ENCODE measurements at regions not wholly inside any gene's neighbourhood (a gene's known extent, or its start where the extent isn't known, plus 50 kb on each side); places are given as distances from the start of the nearest gene placed in this dataset.
"Not testable (repeated sequence)": the region's sequence is repeated elsewhere in the genome, so short reads cannot be mapped to it uniquely, and the experiment has no call there.

DNA sequence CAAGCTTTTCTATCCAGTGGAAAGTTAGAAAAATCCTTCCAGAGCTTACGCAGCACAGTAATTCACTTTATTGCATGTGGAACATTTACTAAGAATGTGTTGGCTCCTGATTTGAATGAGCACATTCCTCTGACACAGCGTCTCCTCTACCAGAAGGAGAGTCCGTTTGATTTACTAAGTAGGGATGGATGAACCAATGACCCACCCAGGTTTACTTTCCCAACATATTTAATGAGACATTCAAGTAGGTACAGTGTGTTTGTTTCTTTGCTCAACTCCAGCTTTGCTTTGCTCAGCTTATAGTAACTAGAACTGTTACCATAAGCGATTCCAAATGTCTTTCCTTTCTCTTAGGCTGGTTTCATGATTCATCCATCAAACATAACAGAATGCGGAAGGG, 161.7 kb downstream of the SMARCA1 start:
- DNase-seq (ENCODE audit: low read depth in 3 of 3) = no peak

DNA sequence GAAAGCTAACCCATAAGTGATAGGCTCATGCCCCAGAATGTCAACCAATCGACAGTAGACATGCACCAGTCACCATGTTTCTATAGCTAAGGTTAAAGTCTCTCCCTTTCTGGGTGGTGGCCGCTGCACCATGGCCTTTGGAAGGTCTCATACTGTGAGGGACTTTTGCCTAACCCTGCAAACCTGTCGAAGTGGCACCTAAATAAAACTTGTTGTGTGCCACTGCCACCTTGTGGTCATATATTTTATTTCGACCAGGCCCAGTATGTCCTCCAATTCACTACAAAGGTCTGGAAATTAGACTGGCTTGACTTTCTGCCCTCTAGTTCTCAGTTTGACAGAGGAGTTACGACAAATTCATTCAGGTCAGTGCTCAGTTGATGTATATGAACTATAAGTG, 163.1 kb downstream of the SMARCA1 start:
- peak; percentile 1 to 21 (median 7) for DNase-seq (ENCODE audit: low read depth in 3 of 3)

DNA sequence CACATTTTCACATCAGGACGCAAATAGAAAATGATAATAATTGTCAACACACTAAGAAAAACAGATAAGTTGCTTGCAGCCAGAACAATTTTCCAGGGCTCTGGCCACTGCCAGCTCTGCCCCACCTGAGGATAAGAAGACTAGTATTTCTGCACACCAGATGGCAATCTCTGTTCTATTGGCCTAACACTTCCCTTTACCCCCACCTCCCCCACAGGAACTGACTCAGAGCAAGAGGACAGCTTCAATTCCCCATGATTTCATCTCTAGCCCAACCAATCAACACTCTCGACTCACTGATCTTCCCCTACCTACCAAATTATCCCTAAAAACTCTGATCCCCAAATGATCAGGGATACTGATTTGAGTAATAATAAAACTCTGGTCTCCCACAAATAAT, 164.0 kb downstream of the SMARCA1 start:
- no peak for DNase-seq (ENCODE audit: low read depth in 3 of 3)

DNA sequence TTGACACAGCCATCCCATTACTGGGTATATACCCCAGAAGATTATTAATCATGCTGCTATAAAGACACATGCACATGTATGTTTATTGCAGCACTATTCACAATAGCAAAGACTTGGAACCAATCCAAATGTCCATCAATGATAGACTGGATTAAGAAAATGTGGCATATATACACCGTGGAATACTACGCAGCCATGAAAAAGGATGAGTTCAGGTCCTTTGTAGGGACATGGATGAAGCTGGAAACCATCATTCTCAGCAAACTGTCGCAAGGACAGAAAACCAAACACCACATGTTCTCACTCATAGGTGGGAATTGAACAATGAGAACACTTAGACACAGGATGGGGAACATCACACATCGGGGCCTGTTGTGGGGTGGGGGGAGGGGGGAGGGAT, 165.9 kb downstream of the SMARCA1 start:
- not testable (repeated sequence) for DNase-seq (ENCODE audit: low read depth in 3 of 3)

DNA sequence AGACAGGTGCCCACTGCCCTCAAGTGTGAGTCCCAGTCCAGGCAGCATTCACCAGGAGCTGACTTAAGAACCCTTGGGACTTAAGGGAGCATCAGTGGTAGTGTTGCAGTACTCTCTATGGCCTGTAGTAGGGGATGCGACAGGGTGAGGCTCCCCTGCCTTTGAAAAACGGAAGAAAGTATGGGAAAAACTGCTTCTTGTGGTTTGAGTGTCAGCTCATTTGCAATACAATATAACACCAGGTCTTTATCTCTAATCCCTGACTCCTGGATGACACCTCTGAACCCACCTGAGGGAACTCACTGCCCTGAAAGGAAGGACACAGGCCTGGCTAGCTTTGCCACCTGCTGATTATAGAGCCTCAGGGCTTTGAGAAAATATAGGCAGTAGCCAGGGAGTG, 176.0 kb downstream of the SMARCA1 start:
- no peak for DNase-seq (ENCODE audit: low read depth in 3 of 3)

DNA sequence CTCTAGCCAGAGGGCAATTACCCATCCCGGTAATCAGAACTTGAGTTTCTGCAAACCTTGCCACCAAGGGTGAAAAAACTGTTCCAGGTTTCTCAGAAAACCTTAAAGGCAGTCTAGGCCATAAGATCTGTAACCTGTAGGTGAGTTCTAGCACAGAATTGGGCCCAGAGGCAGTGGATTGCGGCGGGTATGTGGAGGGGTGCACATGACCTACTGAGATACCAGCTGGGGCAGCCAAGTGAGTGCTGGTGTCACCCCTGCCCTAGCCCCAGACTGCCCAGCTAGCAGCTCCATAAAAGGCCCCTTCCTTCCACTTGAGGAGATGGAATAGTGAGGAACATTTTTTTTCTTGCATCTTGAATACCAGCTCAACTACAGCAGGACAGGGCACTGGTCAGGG, 176.7 kb downstream of the SMARCA1 start:
- no peak for DNase-seq (ENCODE audit: low read depth in 3 of 3)

DNA sequence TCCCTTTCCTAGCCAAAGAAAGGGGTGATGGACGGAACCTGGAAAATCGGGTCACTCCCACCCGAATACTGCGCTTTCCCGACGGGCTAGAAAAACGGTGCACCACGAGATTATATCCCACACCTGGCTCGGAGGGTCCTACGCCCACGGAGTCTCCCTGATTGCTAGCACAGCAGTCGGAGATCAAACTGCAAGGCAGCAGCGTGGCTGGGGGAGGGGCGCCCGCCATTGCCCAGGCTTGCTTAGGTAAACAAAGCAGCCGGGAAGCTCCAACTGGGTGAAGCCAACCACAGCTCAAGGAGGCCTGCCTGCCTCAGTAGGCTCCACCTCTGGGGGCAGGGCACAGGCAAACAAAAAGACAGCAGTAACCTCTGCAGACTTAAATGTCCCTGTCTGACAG, 186.0 kb downstream of the SMARCA1 start:
- not testable (repeated sequence) for DNase-seq (ENCODE audit: low read depth in 3 of 3)

DNA sequence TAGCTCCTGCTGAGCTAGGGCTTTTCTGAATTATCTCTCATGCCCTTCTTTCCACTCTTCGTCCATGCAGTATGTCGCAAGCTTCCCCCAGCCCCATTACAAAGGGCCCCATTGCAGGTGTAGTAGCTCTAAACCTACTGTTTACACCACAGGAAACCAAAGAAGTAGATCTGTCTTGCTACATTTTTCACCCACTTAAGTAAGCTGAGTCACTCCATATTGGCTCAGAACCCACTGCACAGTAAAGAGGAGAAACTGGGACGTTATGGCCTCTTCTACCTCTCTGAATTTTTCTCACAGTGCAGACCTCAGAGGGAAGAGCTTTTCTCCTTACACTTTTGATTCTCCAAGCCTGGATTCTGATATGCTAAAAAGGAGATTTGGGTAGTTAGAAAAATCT, 200.2 kb downstream of the SMARCA1 start:
- no peak for DNase-seq (ENCODE audit: low read depth in 3 of 3)

DNA sequence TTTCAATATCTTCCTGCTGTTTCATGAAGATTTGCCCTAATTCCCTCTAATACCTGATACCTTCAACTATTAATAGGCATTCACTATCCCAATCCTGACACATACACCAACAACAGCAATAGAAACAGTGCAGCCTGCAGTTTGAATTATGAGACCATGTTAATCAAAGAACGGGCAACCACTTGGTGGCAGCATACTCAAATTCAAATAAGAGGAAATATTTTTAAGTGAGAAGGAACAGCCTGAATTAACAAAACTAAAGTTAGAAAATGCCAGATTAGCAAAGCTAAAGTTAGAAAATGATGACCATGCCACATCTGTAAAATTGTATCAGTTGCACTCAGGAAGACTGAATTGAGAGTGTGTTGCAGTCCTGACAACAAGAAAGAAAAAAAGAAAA, 204.9 kb downstream of the SMARCA1 start:
- DNase-seq (ENCODE audit: low read depth in 3 of 3) = no peak

DNA sequence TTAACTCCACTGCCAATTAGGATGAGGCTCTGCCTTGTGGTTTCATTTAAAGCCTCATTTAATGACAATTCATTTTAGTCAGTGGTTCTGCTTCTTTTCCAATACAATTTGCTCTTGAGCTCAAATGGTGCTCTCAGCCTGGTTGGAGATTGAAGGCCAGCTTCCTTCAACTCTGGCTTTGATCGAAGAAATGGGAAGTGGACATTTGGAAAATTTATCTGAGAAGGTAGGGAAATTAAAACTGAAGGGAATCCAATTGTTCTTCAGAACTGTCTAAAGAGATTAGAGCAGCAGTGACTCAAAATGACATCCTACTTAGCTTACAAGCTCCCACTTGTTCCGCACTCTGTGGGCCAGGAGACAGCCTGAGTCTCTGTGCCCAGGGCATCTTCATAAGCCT, 206.8 kb downstream of the SMARCA1 start:
- no peak for DNase-seq (ENCODE audit: low read depth in 3 of 3)

DNA sequence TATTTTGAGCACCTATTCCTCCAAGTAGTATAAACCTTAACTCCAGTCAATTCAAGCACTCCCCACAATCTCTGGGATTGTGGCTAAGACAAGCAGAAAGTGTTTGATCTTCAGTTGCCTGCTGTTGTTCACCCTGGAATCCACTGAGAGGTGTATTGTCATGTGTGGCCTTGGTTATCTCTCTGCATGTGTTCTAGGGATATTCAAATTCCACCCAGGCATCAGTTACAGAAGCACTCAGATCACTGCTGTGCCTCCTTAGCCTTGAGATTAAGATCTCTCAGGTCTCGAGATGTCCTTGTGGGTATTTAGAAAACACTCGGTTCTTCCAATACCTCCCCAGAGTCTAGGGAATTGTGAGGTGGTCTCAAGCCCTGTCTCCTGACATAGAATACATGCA, 213.3 kb downstream of the SMARCA1 start:
- DNase-seq (ENCODE audit: low read depth in 3 of 3) = no peak

DNA sequence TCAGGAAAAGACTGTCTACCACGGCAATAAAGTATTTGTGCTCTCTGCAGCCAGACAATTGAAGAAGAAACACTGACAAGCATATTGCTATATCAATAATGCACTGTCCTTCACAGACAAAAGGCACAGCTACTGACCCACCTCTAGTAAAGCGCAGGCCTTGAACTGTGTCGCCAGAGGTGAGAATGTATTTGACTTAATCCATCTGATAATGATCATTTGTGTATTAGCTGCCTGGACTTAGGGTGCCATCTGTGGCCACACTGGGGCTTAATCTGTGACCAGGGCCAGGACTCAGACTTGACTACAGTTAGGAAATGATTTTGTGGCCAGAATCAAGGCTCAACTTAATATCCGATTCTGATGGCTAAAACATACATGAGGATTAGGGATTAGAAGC, 260.4 kb downstream of the SMARCA1 start:
- DNase-seq (ENCODE audit: low read depth in 3 of 3) = no peak

DNA sequence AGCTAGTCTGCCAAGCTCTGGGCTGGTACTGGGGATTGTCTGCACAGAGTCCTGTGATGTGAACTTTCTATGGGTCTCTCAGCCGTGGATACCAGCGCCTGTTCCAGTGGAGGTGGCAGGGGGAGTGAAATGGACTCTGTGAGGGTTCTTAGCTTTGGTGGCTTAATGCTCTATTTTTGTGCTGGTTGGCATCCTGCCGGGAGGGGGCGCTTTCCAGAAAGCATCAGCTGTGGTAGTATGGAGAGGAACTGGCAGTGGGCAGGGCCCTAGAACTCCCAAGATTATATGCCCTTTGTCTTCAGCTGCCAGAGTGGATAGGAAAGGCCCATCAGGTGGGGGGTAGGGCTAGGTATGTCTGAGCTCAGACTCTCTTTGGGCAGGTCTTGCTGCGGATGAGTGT, 267.8 kb downstream of the SMARCA1 start:
- DNase-seq (ENCODE audit: low read depth in 3 of 3) = not testable (repeated sequence)

DNA sequence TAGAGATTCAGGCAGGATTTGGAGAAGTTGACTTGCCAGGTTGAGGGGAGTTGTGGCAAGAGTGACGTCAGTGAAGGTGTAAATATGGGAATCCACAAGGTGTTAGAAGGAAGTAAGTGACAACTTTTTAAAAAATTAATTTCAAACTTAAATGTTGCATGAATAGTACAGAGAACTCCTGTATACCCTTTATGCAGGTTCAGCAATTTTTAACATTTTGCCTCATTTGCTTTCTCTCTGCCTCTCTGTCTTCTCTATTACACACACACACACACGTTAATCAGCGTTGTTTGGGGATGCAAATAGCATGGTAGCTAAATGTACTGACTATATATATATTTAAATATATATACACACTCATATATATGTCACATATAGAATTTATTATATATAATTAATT, 273.7 kb downstream of the SMARCA1 start:
- DNase-seq (ENCODE audit: low read depth in 3 of 3) = no peak

DNA sequence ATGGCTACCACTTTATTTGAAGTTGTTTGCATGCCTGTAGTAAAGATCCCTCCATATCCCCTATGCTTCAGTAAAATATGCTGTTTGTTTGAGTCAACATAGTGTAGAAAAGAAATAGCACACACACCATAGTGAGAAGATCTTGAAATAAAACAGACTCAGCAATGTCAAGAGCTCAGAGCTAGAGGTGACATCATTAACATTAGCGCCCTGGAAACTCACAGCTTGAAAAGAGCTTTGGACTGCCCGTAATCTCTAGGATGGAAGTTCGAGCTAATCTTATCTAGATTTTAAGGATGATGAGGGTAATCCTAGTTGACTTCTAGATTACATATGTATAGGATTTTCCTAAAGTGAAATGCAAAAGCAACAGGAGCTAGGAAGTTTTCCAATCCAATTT, 275.6 kb downstream of the SMARCA1 start:
- DNase-seq (ENCODE audit: low read depth in 3 of 3) = no peak

DNA sequence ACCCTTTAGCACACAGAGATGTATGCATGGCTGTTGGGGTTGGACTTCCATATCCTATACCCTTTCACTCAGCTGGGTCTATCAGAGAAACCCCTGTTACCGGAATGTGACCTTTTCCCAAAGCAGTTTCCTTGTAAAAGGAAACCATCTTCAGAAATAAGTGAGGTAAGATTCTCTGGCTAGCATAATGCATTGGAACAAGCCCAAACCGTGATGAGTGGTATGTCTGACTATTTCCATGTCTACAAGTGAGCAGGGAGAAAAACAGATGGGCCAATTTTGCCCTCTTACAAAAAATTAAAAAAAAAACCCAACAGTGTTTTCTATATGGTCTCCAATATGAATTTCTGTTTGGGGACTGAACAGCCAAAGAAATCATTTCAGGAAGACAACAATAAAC, 283.9 kb downstream of the SMARCA1 start:
- no peak for DNase-seq (ENCODE audit: low read depth in 3 of 3)

DNA sequence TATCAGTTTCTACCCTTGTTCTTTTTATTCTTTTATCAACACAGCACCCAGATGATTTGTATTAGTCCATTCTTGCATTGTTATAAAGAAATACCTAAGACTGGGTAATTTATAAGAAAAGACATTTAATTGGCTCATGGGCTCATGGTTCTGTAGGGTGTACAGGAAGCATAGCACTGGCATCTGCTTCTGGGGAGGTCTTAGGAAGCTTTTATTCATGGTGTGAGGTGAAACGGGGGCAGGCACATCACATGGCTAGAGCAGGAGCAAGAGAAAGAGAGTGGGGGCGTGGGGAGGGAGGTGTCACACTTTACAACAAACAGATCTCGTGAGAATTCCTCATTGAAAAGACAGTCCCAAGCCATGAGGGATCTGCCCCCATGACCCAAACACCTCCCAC, 285.3 kb downstream of the SMARCA1 start:
- DNase-seq (ENCODE audit: low read depth in 3 of 3) = no peak

DNA sequence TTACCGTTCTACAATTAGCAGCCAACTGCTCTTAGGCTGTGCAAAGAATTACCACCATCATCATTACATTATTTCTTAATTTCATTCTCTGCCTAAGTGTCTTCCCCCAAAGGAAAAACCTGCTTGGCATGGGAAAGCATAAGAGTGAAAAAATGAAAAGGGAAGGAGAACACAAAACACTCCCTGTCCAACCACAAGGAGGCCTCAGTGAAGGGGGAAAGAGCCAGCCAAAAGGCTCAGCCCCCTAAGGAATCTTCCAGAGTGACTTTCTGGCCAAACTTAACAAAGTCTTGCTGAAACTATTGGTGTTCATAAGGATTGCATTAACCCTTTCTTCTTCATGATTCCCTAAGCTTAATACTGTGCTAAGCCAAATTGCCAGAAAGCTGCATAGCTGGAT, 287.4 kb downstream of the SMARCA1 start:
- no peak for DNase-seq (ENCODE audit: low read depth in 3 of 3)

DNA sequence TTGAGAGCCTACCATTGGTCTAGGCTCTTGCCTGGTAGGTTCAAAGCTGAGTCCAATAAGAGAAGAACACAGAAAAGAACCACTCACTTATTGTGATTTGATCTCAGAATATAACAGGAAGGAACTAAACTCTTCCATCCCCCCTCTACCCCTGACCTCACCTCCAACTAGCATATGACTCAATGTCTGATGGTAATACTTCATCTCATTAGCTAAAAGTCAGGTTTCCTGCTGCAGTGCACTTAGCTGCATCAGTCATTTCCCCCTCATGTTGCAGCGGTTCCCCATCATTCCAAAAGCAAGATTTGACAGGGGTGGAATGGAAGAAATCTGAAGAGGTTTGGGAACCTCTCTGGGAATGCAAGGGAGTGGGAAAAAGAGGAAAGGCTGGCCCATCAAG, 289.5 kb downstream of the SMARCA1 start:
- no peak for DNase-seq (ENCODE audit: low read depth in 3 of 3)

DNA sequence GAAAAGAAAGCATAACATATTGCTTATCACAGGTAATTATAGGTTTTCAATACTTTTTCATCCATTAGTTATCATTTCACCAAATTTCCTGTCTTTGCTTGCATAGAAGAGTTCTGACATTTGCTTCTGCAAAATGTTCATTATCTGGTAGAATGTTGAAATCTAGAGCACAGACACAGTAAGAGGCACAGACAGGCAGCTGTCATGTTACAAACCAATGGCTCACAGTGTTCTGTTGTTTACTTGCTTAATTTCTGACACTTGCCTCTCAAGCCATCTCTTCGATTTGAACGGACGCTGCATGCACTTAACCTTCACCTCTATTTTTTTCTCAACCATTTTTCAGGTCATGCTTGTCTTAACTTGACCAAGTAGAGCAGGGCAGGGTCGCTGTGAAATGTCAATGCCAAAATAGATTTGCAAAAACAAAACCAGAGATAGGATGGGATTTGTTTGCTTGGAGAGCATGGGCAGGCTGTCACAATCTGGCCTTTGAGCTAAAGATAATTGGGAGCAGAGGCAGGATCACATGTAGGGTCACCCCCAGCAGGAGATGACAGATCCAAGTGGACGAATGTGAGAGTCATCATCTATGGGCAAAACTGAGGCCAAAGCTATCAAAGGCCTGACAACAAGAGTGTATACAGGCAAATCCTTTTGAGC, 292.3 kb downstream of the SMARCA1 start:
- no peak for DNase-seq (ENCODE audit: low read depth in 3 of 3)

DNA sequence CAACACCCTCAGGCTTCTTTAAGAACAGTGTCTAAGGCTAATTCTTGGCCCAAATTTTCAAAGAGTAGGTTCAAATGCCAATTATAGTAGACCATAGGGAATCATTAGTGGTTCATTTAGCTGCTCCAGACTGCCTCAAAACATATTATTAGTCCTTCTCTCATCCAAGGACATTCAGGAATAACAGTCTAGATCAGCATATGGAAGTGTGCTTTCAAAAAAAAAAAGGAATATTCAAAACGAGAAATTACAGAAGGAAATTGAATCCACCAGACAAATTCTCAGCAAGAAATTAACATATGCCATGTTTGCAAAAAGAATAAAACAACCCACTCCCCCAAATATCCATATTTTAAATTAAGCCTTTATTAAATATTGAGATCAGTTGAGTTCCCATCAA, 293.1 kb downstream of the SMARCA1 start:
- no peak for DNase-seq (ENCODE audit: low read depth in 3 of 3)

DNA sequence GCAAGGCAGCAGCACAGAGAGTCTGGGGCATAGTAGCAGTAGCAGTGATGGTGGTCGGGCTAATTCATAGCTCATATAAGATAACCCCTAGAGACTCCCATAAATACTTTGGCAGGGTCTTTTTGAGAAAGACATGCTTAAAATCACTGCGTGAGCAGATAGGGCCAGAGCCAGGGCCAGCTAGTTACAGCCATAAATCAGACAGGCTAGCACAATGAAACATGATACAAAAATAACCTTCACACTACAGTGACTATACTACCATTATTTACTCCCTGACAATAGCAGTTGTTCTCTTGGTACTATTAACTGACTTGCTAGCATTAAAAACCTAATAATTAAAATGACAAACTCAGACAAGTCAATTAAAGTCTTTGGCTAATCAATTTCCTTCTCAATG, 295.9 kb downstream of the SMARCA1 start:
- no peak for DNase-seq (ENCODE audit: low read depth in 3 of 3)

DNA sequence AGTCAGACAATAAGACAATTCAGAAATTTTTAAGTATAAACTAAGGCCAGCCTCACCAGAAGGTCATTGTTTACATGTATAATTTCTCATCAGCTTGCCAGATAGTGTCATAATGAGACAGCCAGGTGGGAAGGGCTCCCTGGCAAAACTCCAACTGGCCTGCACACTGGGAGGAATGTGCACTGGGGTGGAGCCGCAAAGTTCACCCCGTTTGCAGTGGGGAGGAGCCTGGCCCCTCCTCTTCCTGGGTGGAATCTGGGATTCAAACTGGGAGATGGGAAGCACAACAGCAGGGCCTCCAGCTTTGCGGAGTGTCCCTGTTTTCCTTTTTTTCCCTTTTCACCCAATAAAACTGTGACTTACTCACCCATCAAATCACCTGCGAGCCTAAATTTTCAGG, 329.9 kb downstream of the SMARCA1 start:
- no peak for DNase-seq (ENCODE audit: low read depth in 3 of 3)

DNA sequence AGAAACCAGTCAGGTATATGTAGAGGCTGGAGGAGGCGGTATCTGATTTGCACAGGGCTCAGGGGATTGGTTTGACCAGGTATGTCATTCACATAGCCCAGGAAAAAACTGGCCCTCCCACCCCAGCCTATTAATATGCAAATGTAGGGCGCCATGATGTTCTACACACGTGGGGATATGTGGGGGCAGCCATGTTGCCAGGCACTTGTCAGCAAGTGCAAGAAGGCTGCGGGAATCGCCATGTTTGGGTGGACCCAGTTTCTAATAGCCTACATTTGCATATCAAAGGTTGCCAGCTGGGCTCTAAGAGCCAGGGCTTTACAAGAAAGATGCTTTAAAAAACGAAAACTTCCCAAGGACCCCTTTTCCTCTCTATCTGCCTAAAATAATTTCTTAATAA, 335.1 kb downstream of the SMARCA1 start:
- no peak for DNase-seq (ENCODE audit: low read depth in 3 of 3)

DNA sequence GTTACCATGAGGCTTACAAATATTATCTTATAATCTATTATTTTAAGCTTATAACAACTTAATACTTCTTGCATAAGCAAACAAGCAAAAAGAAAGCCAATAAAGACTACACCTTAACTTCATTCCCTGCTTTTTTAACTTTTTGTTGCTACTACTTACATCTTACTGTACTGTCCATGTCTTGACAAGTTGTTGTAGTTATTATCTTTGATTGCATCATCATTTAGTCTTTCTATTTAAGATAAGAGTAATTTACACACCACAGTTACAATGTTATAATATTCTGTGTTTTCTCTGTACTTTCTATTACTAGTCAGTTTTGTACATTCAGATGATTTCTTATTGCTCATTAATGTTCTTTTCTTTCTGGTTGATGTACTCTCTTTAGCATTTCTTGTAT, 346.6 kb downstream of the SMARCA1 start:
- no peak for DNase-seq (ENCODE audit: low read depth in 3 of 3)

Data from stimulated activated CD4-positive, alpha-beta T cell treated with anti-CD3 and anti-CD28 coated beads, TNF-alpha, amount 100 ng/mL, for 48 hours (primary cell).